ENCODE measurements at regions not wholly inside any gene's neighbourhood (a gene's known extent, or its start where the extent isn't known, plus 50 kb on each side); places are given as distances from the start of the nearest gene placed in this dataset.

- H3K4me3 Mint-ChIP-seq (ENCODE audit: unreplicated experiment): no peak overlapping the region
- TF ChIP-seq, protein P1, sequence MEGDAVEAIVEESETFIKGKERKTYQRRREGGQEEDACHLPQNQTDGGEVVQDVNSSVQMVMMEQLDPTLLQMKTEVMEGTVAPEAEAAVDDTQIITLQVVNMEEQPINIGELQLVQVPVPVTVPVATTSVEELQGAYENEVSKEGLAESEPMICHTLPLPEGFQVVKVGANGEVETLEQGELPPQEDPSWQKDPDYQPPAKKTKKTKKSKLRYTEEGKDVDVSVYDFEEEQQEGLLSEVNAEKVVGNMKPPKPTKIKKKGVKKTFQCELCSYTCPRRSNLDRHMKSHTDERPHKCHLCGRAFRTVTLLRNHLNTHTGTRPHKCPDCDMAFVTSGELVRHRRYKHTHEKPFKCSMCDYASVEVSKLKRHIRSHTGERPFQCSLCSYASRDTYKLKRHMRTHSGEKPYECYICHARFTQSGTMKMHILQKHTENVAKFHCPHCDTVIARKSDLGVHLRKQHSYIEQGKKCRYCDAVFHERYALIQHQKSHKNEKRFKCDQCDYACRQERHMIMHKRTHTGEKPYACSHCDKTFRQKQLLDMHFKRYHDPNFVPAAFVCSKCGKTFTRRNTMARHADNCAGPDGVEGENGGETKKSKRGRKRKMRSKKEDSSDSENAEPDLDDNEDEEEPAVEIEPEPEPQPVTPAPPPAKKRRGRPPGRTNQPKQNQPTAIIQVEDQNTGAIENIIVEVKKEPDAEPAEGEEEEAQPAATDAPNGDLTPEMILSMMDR (IDR thresholded peaks at IDR 0.05; ENCODE audit: unreplicated experiment): no peak
- H3K4me1 Mint-ChIP-seq (ENCODE audit: insufficient read depth, unreplicated experiment): no peaks in the 10 kb centered on the region
- no peaks in the 10 kb centered on the region for H3K9me3 Mint-ChIP-seq (ENCODE audit: unreplicated experiment)
- BruUV-seq (replicated peaks): no TSS peak
- no peak overlapping the region for H3K27ac Mint-ChIP-seq (ENCODE audit: low read depth, unreplicated experiment)
- H3K36me3 Mint-ChIP-seq (ENCODE audit: insufficient read depth, unreplicated experiment): no peaks in the 10 kb centered on the region
- intact Hi-C loops (cut with micrococcal nuclease): no loop called here
- no peak for DNase-seq (ENCODE audit: unreplicated experiment)
- ChIA-PET POLR2A (interaction anchor here (1.0 kb wide), 1 partner anchor 20 kb away, joined by 3 read pairs; no protein-coding TSS in a partner anchor), CTCF (interaction anchor here (0.7 to 1.5 kb wide), 2 partner anchors 159 to 160 kb away, joined by 3 to 9 read pairs; no protein-coding TSS in a partner anchor)
- H3K27me3 Mint-ChIP-seq (ENCODE audit: insufficient read depth, unreplicated experiment): peaks cover 35% of the 10 kb centered on the region
These were observed 83.2 kb downstream of the LINC00237 start for GRCh38 chr20:21022925-21023324.

DNA sequence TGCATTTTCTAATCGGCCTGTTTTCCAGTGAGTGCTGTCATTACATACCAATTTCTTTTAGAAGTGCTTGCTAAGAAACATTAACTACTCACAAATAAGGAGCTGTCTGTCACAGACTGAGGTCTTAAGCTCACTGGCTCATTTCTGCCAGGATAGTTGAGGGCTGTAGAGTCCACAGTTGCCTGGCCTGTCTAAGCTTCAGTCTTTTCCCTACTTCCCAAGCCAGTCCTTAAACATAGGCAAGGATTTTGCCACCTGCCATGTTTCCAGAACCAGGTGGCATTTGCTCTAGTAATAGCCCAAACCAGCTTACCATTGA, 84.7 kb downstream of the LINC00237 start:
- ChIA-PET CTCF (interaction anchor here (0.5 to 1.2 kb wide), 4 partner anchors 27 to 594 kb away, joined by 3 to 4 read pairs (median 3); no protein-coding TSS in a partner anchor), POLR2A (interaction anchor here (0.6 to 1.1 kb wide), 3 partner anchors 8 to 361 kb away, joined by 3 read pairs; no protein-coding TSS in a partner anchor)
- H3K9me3 Mint-ChIP-seq (ENCODE audit: unreplicated experiment): no peaks in the 10 kb centered on the region
- H3K36me3 Mint-ChIP-seq (ENCODE audit: insufficient read depth, unreplicated experiment): no peaks in the 10 kb centered on the region
- H3K4me1 Mint-ChIP-seq (ENCODE audit: insufficient read depth, unreplicated experiment): no peaks in the 10 kb centered on the region
- no peak overlapping the region for H3K4me3 Mint-ChIP-seq (ENCODE audit: unreplicated experiment)
- intact Hi-C loops (cut with micrococcal nuclease): no loop called here
- BruUV-seq (replicated peaks): no TSS peak
- TF ChIP-seq, protein P1 (IDR thresholded peaks at IDR 0.05; ENCODE audit: unreplicated experiment): no peak
- H3K27ac Mint-ChIP-seq (ENCODE audit: low read depth, unreplicated experiment): no peak overlapping the region
- no peak for DNase-seq (ENCODE audit: unreplicated experiment)
- peaks cover 48% of the 10 kb centered on the region for H3K27me3 Mint-ChIP-seq (ENCODE audit: insufficient read depth, unreplicated experiment)

DNA sequence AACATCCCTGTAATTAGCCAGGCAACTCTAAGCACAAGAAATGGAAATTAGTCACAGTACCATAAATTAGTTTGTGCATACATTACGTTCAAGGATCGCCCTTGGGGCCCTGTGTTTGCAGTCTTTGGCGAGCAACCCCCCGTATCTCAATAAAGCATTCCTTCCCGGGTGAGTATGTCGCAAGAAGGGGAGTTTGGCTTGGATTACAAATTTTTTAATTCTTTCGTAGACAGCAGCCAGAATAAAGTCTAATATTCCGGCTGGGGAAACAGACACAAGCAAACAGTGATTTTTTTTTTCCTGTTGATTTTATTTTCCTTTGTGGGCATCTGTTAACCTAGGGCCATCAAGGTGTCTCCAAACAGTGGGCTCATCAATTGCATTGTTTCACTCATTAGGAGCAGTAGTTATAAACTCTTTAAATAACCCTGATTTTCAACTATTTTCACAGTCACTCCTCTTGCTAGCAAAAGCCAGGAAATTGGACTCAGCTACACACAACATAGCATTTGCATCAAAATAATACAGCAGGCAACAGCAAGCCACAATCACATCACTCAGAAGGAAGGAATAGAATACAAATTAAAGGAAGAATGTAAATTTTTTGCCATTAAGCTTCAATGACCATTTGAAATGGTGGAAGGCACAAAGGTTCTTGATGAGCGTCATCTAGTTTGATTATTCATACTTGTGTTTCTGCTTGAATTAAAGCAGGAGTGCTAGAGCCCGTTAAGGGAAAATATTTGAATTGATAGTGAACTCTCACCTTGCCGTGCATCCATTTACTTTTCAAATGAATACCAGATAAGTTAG, 85.3 kb downstream of the LINC00237 start:
- no peak for DNase-seq (ENCODE audit: unreplicated experiment)
- no peaks in the 10 kb centered on the region for H3K4me1 Mint-ChIP-seq (ENCODE audit: insufficient read depth, unreplicated experiment)
- CTCF ChIA-PET: interaction anchor here (0.5 to 1.2 kb wide), 3 partner anchors 28 to 595 kb away, joined by 3 to 4 read pairs (median 3); no protein-coding TSS in a partner anchor
- TF ChIP-seq, protein P1 (IDR thresholded peaks at IDR 0.05; ENCODE audit: unreplicated experiment): no peak
- H3K27ac Mint-ChIP-seq (ENCODE audit: low read depth, unreplicated experiment): no peak overlapping the region
- BruUV-seq (replicated peaks): no TSS peak
- no peaks in the 10 kb centered on the region for H3K9me3 Mint-ChIP-seq (ENCODE audit: unreplicated experiment)
- H3K27me3 Mint-ChIP-seq (ENCODE audit: insufficient read depth, unreplicated experiment): peaks cover 54% of the 10 kb centered on the region
- POLR2A ChIA-PET: interaction anchor here (0.6 to 1.1 kb wide), 3 partner anchors 9 to 361 kb away, joined by 3 read pairs; no protein-coding TSS in a partner anchor
- intact Hi-C loops (cut with micrococcal nuclease): no loop called here
- no peaks in the 10 kb centered on the region for H3K36me3 Mint-ChIP-seq (ENCODE audit: insufficient read depth, unreplicated experiment)
- H3K4me3 Mint-ChIP-seq (ENCODE audit: unreplicated experiment): no peak overlapping the region

DNA sequence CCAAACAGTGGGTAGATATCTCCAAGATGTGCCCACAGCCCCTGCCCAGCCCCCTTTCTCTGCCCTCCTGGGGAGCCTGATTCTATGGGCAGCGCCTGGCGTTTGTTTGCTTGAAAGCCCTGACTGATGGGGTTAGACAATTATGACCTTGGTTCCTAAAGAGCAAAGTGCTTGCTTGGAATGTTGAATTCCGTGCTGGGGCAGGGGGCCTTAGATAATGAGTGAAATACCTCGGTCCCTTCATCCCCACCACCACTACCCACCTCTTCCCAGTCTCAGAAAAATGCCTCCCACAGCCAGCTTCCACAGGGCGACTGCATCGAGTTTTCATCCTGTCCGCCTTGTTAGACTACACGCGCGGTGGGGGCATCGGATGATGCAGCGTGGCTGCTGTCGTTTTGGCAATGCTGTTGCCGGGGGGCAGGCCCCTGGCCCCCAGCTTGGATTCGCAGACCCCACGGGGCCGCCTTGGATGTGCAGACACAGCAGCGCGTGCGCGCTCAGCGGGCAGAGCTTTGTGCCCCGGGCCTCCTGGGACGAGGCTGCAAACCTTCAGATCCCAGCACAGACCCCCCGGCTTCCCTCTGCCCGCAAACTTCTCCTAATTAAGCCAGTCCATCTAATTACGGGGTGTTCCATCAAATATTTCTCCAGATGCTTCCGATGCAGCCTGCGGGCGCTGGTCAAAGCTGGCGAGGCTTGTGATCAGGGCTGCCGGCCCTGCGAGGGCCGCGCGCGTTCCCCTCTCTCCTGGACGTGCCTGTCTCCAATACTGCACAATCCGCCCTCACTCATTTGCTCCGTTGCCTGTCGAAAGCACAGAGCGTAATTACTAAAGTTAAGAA, 86.1 kb downstream of the LINC00237 start:
- DNase-seq (ENCODE audit: unreplicated experiment): no peak
- no peak overlapping the region for H3K4me3 Mint-ChIP-seq (ENCODE audit: unreplicated experiment)
- peaks cover 62% of the 10 kb centered on the region for H3K27me3 Mint-ChIP-seq (ENCODE audit: insufficient read depth, unreplicated experiment)
- ChIA-PET POLR2A (no interaction called here), CTCF (no interaction called here)
- intact Hi-C loops (cut with micrococcal nuclease): no loop called here
- H3K27ac Mint-ChIP-seq (ENCODE audit: low read depth, unreplicated experiment): no peak overlapping the region
- peaks cover 4% of the 10 kb centered on the region for H3K9me3 Mint-ChIP-seq (ENCODE audit: unreplicated experiment)
- TF ChIP-seq, protein P1 (IDR thresholded peaks at IDR 0.05; ENCODE audit: unreplicated experiment): no peak
- no TSS peak for BruUV-seq (replicated peaks)
- H3K4me1 Mint-ChIP-seq (ENCODE audit: insufficient read depth, unreplicated experiment): no peaks in the 10 kb centered on the region
- H3K36me3 Mint-ChIP-seq (ENCODE audit: insufficient read depth, unreplicated experiment): no peaks in the 10 kb centered on the region
